Heart right ventricle (tissue), 16 donors: ENCODE measurements at regions not wholly inside any gene's neighbourhood (a gene's known extent, or its start where the extent isn't known, plus 50 kb on each side); places are given as distances from the start of the nearest gene placed in this dataset.

Experiments used
- ATAC-seq, 8 donors: fragments of 200-7000 bp; cut with Tn5 transposase; one replicate each; pipeline ENCODE4 v1.9.1; 2020; ENCODE audit warnings: mild to moderate bottlenecking in 8 of 8, moderate library complexity in 8 of 8, moderate number of reproducible peaks in 1 of 8
- DNase-seq, 2 donors: peaks; one replicate each; pipeline ENCODE4 v3.0.0-alpha.2; 2020
- H3K27ac ChIP-seq, 10 donors: fragments of 200-600 bp; sonication (generic) in 2 of 10; one replicate each; pipeline versions ENCODE4 v1.5.0 to v1.8.0; 2020 to 2022; ENCODE audit warnings: mild to moderate bottlenecking in 3 of 10
- H3K27me3 ChIP-seq, 7 donors: fragments of 200-600 bp; one replicate each; pipeline ENCODE4 v1.8.0; 2021 to 2022; ENCODE audit warnings: mild to moderate bottlenecking in 2 of 7
- H3K36me3 ChIP-seq, 9 donors: fragments of 200-600 bp; sonication (generic) in 1 of 9; one replicate each; pipeline versions ENCODE4 v1.5.0 to v1.8.0; 2020 to 2022; ENCODE audit warnings: mild to moderate bottlenecking in 2 of 9
- H3K4me1 ChIP-seq, 9 donors: fragments of 200-600 bp; sonication (generic) in 1 of 9; one replicate each; pipeline versions ENCODE4 v1.5.0 to v1.8.0; 2020 to 2022; ENCODE audit warnings: mild to moderate bottlenecking in 4 of 9
- H3K4me3 ChIP-seq, 10 donors: fragments of 200-600 bp; sonication (generic) in 2 of 10; one replicate each; pipeline versions ENCODE4 v1.5.0 to v1.8.0; 2020 to 2022; ENCODE audit warnings: mild to moderate bottlenecking in 7 of 10, moderate library complexity in 2 of 10
- H3K9me3 ChIP-seq, 11 donors: fragments of 200-600 bp in 10 of 11; sonication (generic) in 2 of 11; one replicate each; pipeline versions ENCODE4 v1.5.0 to v1.8.0; 2013 to 2022; ENCODE audit warnings: mild to moderate bottlenecking in 2 of 11, control low read depth in 1 of 11, moderate library complexity in 1 of 11
- CTCF ChIP-seq, 9 donors: fragments of 200-600 bp; sonication (generic) in 2 of 9; IDR thresholded peaks; one replicate each; pipeline versions ENCODE4 v1.5.0 to v1.8.0; 2021 to 2022; ENCODE audit warnings: antibody characterized with exemption in 9 of 9, mild to moderate bottlenecking in 5 of 9, moderate library complexity in 1 of 9
- WGBS, 2 donors: extraction: QIAGEN DNeasy Blood & Tissue Kit; methylation state at CpG; one replicate each; pipeline ENCODE4 v1.1.7; 2013; ENCODE audit warnings: inconsistent platforms in 1 of 2; 5-methylcytosine and 5-hydroxymethylcytosine counted together
- intact Hi-C, 10 donors: fragments of 100-400 bp; cut with DNase I; formaldehyde crosslinking; loops; one replicate each; pipeline versions ENCODE4 v1.11.1 to v1.14.2; 2022
- donor health status: Arrhythmogenic right ventricular cardiomyopathy.
- donor health status: ischemic (EF 13 %, LVEDD 7.1; RV severe dilation, severe dysfunction).
- donor health status: healthy with polysubstance abuse.
- donor health status: DM: no; HTN: yes; CAD: no.
- donor health status: DM: no; HTN: no; CAD: no.
- donor health status: ischemic (EF 25% LVEDD 6.9; RV normal size, moderate dysfunction).
- donor health status: ischemic (EF 25% LVEDD 5.7; RV mildly dilated, moderate dysfunction).
- donor health status: healthy.
- donor health status: DM: yes; HTN: yes; CAD: no.
- donor health status: Ischemic cardiomyopathy.
- donor health status: ischemic (EF 35%, LVEDD 5.7; RV mildly dilated, moderate dysfunction).
- donor health status: nonischemic (EF 11% LVEDD 7.7; RV severe dilation, severe dysfunction).
- donor health status: DM: yes; HTN: yes; CAD: no.
- donor health status: PGD.
- donor health status: ischemic (EF 29% LVEDD 5.4; RV normal size, mild dysfunction).
- donor health status: nonischemic (EF 23%, LVEDD 6.1; RV moderate dilation, normal function).

- Histone ChIP-seq H3K4me1 (peaks cover 0 to 24% (median 0%) of the 10 kb centered on the region in 9 donors), H3K27me3 (no peaks in the 10 kb centered on the region), H3K36me3 (no peaks in the 10 kb centered on the region), H3K27ac (no peak overlapping the region), H3K9me3 (no peaks in the 10 kb centered on the region), H3K4me3 (no peak overlapping the region)
- intact Hi-C loops, result no loop called here
- ATAC-seq (no peak), DNase-seq (no peak)
- WGBS, 2 donors, result 76 to 87% methylated on average over 2 of the region's 2 CpGs
- no peak for TF ChIP-seq CTCF (IDR thresholded peaks at IDR 0.05)
These were observed 123.3 kb upstream of the ELL2 start for GRCh38 chr5:96084874-96085506.

GRCh38 chr5:96083361-96083881, 121.8 kb upstream of the ELL2 start:
- intact Hi-C loops, result no loop called here
- H3K9me3 ChIP-seq, result no peaks in the 10 kb centered on the region
- no peak overlapping the region for H3K4me3 ChIP-seq
- peaks cover 0 to 34% (median 0%) of the 10 kb centered on the region in 9 donors for H3K4me1 ChIP-seq
- no peaks in the 10 kb centered on the region for H3K27me3 ChIP-seq
- ATAC-seq, result no peak
- WGBS, 2 donors, result 55 to 75% methylated on average over 4 of the region's 4 CpGs
- H3K27ac ChIP-seq, result no peak overlapping the region
- no peak for DNase-seq
- no peak for TF ChIP-seq CTCF (IDR thresholded peaks at IDR 0.05)
- no peaks in the 10 kb centered on the region for H3K36me3 ChIP-seq

GRCh38 chr5:96081276-96081858, 119.7 kb upstream of the ELL2 start:
- Histone ChIP-seq H3K27me3 (no peaks in the 10 kb centered on the region), H3K4me3 (no peak overlapping the region), H3K36me3 (no peaks in the 10 kb centered on the region), H3K27ac (peak overlapping the region in 1 of 10 donors; percentile 26), H3K9me3 (no peaks in the 10 kb centered on the region), H3K4me1 (peaks cover 0 to 34% (median 0%) of the 10 kb centered on the region in 9 donors)
- WGBS, 2 donors, result 59 to 69% methylated on average over 2 of the region's 2 CpGs
- no peak for TF ChIP-seq CTCF (IDR thresholded peaks at IDR 0.05)
- ATAC-seq (peak in 1 of 8 donors; percentile 47), DNase-seq (no peak)
- intact Hi-C loops, result no loop called here

- H3K36me3 ChIP-seq, result no peaks in the 10 kb centered on the region
- H3K27ac ChIP-seq, result peak overlapping the region in 1 of 10 donors; percentile 26
- DNase-seq (no peak), ATAC-seq (peak in 3 of 8 donors; percentile 14 to 64 (median 34))
- H3K27me3 ChIP-seq, result no peaks in the 10 kb centered on the region
- no peak for TF ChIP-seq CTCF (IDR thresholded peaks at IDR 0.05)
- intact Hi-C loops, result no loop called here
- peaks cover 0 to 34% (median 0%) of the 10 kb centered on the region in 9 donors for H3K4me1 ChIP-seq
- H3K4me3 ChIP-seq, result no peak overlapping the region
- H3K9me3 ChIP-seq, result no peaks in the 10 kb centered on the region
These were observed 118.9 kb upstream of the ELL2 start for GRCh38 chr5:96080557-96080956.
